ENCODE measurements at regions not wholly inside any gene's neighbourhood (a gene's known extent, or its start where the extent isn't known, plus 50 kb on each side); places are given as distances from the start of the nearest gene placed in this dataset.

DNA sequence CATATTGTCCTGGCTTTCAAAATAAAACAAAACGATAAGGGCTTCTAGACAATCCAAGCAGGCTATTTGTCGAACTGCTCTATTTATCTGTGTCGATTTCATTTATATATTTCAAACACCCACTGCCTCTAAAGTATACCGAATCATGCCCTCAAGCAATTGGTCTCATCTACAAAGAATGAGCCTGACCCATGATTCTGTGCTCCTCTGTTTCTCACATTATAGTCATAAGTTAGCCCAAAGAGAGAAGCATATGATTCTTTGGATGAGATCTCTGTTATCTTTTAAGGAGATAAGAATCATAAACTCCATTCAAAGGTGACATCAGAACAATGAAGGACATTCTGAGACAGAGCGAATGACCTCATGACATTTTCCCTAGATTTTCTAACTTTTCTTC lies 191.1 kb downstream of the MAP2K6 start:
- Histone ChIP-seq H4K20me1 (ENCODE audit: low read depth, low read length) (no peaks in the 10 kb centered on the region), H3K4me2 (ENCODE audit: low read depth, low read length, poor library complexity, severe bottlenecking) (peak overlapping the region; percentile 67), H3K27ac (ENCODE audit: low read depth, low read length) (peak overlapping the region; percentile 98), H3K4me3 (ENCODE audit: insufficient read depth, low read length, poor library complexity, severe bottlenecking) (no peak overlapping the region), H2AFZ (ENCODE audit: low read depth, low read length, severe bottlenecking) (no peak overlapping the region), H3K9me2 (replicated peaks; ENCODE audit: insufficient read depth, low read length) (no peaks in the 10 kb centered on the region), H3K9me3 (ENCODE audit: insufficient read depth, low read length) (no peaks in the 10 kb centered on the region), H3K9ac (ENCODE audit: low read length) (peak overlapping the region; percentile 70; the same call in 1 of the 2 replicates), H3F3A (ENCODE audit: insufficient read depth) (peaks cover 46% of the 10 kb centered on the region), H3K36me3 (ENCODE audit: low read length) (0 out of 2 replicates have a peak, but pooled peaks cover under 1% of the 10 kb centered on the region), H3K79me2 (ENCODE audit: insufficient read depth, low read length) (no peaks in the 10 kb centered on the region), H3K27me3 (ENCODE audit: low read length) (no peaks in the 10 kb centered on the region)
- TF ChIP-seq, protein P1, sequence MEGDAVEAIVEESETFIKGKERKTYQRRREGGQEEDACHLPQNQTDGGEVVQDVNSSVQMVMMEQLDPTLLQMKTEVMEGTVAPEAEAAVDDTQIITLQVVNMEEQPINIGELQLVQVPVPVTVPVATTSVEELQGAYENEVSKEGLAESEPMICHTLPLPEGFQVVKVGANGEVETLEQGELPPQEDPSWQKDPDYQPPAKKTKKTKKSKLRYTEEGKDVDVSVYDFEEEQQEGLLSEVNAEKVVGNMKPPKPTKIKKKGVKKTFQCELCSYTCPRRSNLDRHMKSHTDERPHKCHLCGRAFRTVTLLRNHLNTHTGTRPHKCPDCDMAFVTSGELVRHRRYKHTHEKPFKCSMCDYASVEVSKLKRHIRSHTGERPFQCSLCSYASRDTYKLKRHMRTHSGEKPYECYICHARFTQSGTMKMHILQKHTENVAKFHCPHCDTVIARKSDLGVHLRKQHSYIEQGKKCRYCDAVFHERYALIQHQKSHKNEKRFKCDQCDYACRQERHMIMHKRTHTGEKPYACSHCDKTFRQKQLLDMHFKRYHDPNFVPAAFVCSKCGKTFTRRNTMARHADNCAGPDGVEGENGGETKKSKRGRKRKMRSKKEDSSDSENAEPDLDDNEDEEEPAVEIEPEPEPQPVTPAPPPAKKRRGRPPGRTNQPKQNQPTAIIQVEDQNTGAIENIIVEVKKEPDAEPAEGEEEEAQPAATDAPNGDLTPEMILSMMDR (IDR thresholded peaks at IDR 0.05; ENCODE audit: insufficient read depth, low read length, poor library complexity, severe bottlenecking): no peak
- TF ChIP-seq EZH2phosphoT487 (conservative IDR thresholded peaks at IDR 0.05; ENCODE audit: low read length): no peak

DNA sequence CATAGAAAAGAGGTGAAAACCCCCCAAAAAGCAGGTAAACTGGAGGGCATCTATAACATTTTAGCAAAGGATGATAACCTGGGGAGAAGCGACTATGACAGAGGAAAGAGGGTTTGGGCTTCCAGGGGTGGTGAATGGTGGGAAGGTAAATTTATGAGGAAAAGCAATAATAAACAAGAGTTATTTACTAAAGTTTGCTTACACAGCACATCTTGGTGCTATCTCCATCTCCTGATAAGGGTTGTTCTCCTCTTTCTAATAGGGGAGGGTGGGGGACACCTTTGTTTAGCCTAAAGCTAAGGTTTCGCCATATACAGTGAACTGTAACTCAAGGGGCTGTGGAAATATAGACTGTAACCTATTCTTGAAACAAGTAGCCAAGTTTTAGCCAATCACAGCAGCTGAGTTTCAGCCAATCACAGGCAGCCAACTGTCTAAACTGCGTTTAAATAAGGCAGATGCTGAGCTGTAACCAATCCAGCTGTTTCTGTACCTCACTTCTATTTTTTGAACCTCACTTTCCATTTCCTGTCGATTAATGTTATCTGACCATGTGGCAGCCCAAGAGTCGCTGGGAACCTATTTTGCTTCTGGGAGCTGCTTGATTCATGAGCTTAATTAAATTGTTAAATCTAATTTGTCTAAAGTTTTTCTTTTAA lies 191.8 kb downstream of the MAP2K6 start:
- Histone ChIP-seq H3K4me3 (ENCODE audit: insufficient read depth, low read length, poor library complexity, severe bottlenecking) (no peak overlapping the region), H2AFZ (ENCODE audit: low read depth, low read length, severe bottlenecking) (no peak overlapping the region), H4K20me1 (ENCODE audit: low read depth, low read length) (no peaks in the 10 kb centered on the region), H3K9me2 (replicated peaks; ENCODE audit: insufficient read depth, low read length) (no peaks in the 10 kb centered on the region), H3K27ac (ENCODE audit: low read depth, low read length) (peak overlapping the region; percentile 98), H3K27me3 (ENCODE audit: low read length) (no peaks in the 10 kb centered on the region), H3K9me3 (ENCODE audit: insufficient read depth, low read length) (no peaks in the 10 kb centered on the region), H3K9ac (ENCODE audit: low read length) (peak overlapping the region; percentile 70), H3K79me2 (ENCODE audit: insufficient read depth, low read length) (no peaks in the 10 kb centered on the region), H3K36me3 (ENCODE audit: low read length) (no peaks in the 10 kb centered on the region), H3K4me2 (ENCODE audit: low read depth, low read length, poor library complexity, severe bottlenecking) (peak overlapping the region; percentile 67), H3F3A (ENCODE audit: insufficient read depth) (peaks cover 46% of the 10 kb centered on the region)
- no peak for TF ChIP-seq EZH2phosphoT487 (conservative IDR thresholded peaks at IDR 0.05; ENCODE audit: low read length)
- TF ChIP-seq, protein P1 (IDR thresholded peaks at IDR 0.05; ENCODE audit: insufficient read depth, low read length, poor library complexity, severe bottlenecking): no peak

DNA sequence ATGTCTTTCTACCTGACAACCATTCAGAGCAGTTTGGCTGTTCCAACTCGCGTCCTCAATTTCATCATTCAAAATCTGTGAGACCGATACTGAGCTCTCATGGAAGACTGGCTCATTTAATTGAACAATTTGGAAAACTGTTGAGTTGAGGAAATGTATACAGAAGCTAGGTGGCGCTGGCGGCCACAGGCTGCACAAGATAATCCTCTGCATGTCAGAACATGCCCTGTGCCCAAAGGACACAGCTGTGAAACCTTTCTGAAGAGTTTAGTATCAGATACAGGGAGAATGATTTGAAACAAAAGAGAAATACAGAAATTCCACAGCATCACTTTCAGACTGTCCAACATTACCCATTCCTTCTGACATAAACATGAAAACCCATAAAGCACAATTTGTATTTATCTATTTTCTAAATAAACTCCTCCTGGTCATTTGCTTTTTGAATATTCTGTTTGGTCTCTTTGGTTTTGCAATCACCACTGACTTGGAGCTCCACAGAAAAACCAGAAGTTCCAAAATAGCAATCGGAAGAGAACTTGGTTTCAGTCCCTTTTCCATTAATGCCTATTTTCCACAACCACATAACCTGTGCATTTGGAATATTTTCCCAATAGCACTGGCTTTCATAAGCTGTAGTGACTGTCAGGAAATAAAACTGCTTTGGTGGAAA lies 192.8 kb downstream of the MAP2K6 start:
- Histone ChIP-seq H4K20me1 (ENCODE audit: low read depth, low read length) (no peaks in the 10 kb centered on the region), H3K9me3 (ENCODE audit: insufficient read depth, low read length) (no peaks in the 10 kb centered on the region), H3K9ac (ENCODE audit: low read length) (peak overlapping the region; percentile 70), H3K36me3 (ENCODE audit: low read length) (no peaks in the 10 kb centered on the region), H3K4me3 (ENCODE audit: insufficient read depth, low read length, poor library complexity, severe bottlenecking) (peak overlapping the region; percentile 17), H3F3A (ENCODE audit: insufficient read depth) (peaks cover 42% of the 10 kb centered on the region), H3K27ac (ENCODE audit: low read depth, low read length) (peak overlapping the region; percentile 98), H3K27me3 (ENCODE audit: low read length) (no peaks in the 10 kb centered on the region), H2AFZ (ENCODE audit: low read depth, low read length, severe bottlenecking) (no peak overlapping the region), H3K9me2 (replicated peaks; ENCODE audit: insufficient read depth, low read length) (no peaks in the 10 kb centered on the region), H3K4me2 (ENCODE audit: low read depth, low read length, poor library complexity, severe bottlenecking) (peak overlapping the region; percentile 67), H3K79me2 (ENCODE audit: insufficient read depth, low read length) (no peaks in the 10 kb centered on the region)
- TF ChIP-seq, protein P1 (IDR thresholded peaks at IDR 0.05; ENCODE audit: insufficient read depth, low read length, poor library complexity, severe bottlenecking): peak; percentile 90
- TF ChIP-seq EZH2phosphoT487 (conservative IDR thresholded peaks at IDR 0.05; ENCODE audit: low read length): no peak

All from SU-DHL-6 (cell line).